T-helper 22 cell (primary cell): ENCODE measurements at regions not wholly inside any gene's neighbourhood (a gene's known extent, or its start where the extent isn't known, plus 50 kb on each side); places are given as distances from the start of the nearest gene placed in this dataset.
"Not testable (repeated sequence)": the region's sequence is repeated elsewhere in the genome, so short reads cannot be mapped to it uniquely, and the experiment has no call there.

Experiments used
- DNase-seq: peaks from one replicate; pipeline ENCODE4 v3.0.0-alpha.2; 2020; ENCODE audit warnings: low read depth

DNA sequence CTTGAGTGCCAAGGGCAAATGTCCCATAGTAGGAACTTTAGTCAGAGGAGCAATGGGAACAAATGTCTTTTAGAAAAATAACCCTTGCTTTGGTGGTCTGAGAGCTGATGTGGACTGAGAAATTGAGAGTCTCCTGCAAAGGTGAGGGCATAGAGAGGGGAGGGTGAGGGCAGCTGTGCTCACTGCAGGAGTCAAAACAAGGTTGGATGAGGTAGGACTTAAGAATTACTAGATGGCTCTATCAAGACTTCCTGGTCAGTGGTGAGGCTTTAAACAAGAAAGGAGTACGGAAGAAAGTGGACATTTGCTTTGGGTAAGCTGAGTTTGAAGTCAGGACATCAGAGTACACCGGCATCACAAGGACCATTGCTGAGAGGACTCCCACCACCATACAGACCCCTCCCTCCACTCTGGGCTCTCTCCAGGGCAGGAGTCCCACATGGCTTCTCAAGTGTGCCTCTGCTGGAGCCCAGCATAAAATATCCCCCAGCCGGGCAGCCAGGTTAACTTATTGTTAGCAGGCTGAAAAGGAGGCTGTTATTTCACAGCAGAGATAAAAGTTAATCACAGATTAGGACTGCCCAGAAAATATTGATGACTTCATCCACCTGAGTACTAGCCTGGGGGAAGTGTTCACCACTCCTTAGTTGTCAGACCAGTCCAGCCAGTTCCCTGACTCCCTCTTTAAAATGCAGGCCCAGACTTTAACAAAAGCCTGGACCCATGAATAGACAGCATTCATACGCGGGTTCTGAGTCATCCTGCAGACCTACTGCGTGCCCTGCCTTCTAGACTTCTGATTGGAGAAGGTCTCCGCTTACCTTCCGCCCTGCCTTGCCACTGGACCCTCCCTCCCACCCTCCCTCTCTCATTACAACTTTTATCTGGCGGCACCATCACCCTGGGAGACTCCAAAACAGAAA lies 167.2 kb downstream of the BCL2L11 start:
- not testable (repeated sequence) for DNase-seq

DNA sequence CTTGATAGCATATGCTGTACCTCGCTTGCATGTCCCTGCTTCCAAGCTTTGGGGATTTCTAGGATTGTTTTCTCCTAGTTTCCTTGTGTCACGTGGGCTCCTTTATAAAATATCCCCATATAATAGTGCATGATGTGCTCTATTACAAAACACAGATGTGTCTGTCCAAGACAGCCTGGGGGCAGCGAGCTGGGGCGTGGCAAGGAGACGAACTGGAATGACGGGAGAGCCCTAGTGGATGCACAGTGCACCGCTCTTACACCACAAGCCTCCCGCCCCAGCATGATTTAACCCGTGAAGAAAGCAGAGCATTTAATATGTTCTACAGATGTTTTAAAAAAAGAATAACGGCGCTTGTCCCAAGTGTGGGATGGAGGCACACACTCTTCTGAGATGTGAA lies 169.7 kb downstream of the BCL2L11 start:
- not testable (repeated sequence) for DNase-seq

DNA sequence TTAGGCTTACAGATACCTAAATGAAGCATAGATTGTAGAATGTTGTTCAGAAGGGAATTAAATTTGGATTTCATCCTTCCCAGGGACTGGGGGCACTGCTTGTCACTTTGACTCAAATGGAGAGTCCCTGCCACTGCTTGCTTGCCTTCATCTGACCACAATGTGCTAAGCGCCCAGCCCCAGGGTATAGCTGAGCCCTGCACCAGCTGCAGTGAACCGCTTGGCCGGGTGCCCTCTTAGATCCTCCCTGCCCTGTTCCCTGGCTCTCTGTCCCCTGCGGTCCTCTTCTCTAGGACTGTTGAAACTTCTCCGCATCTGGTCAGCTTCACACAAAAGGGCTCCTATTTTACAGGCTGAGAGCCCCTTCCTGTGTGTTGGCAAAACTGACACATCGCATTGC lies 170.9 kb downstream of the BCL2L11 start:
- DNase-seq, result not testable (repeated sequence)

DNA sequence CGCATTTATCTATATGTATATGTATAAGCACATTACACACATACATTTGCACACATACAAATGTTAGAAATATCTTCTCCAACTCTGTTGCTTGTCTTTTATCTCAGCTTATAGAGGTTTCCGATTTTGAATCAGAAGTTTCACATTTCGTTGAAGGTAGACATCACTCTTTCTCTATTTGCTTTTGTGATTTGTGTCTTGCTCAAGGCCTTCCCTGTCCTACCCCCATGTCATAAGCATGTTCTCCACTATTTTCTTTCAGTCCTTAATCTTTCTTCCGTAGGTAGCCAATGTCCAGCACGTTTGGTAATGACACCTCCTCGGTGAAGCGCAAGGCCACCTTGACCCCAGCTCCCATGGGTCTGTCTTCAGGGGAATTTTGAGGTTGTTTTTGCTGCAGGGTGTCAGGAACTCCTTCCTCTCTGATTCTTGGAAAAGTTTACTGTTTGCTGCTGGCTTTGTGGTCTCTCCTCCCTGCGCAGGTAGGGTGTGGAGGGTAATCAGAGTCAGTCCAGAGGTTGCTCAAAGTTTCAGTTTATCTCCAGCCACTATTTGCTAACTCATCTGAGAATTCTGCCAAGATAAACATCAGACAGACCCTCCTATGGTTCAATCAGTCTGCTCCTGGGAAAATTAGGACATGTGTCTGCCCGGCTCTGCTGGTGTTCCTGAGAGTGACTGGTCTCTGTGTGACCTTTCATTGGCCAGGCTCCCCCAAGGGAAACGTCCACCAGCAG lies 171.7 kb downstream of the BCL2L11 start:
- not testable (repeated sequence) for DNase-seq

DNA sequence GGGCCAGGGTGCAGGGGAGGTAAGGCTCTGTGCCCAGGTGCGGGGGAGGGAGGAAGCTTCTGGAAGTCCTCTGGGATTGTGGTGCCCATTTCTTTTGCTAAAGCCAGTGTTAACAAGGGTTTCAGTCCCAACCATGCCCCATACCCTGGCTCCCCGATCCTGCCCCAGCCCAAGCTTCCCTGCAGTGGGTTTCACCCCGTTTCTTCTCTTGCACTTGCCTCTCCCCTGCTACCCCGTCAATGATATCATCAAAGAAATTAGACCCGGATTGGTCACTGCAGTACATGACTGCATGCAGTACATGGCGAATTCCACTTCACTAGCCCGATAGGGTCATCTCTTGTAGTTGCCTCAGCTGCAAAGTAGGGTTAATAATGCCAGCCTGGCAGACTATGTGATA lies 174.0 kb downstream of the BCL2L11 start:
- DNase-seq, result not testable (repeated sequence)

DNA sequence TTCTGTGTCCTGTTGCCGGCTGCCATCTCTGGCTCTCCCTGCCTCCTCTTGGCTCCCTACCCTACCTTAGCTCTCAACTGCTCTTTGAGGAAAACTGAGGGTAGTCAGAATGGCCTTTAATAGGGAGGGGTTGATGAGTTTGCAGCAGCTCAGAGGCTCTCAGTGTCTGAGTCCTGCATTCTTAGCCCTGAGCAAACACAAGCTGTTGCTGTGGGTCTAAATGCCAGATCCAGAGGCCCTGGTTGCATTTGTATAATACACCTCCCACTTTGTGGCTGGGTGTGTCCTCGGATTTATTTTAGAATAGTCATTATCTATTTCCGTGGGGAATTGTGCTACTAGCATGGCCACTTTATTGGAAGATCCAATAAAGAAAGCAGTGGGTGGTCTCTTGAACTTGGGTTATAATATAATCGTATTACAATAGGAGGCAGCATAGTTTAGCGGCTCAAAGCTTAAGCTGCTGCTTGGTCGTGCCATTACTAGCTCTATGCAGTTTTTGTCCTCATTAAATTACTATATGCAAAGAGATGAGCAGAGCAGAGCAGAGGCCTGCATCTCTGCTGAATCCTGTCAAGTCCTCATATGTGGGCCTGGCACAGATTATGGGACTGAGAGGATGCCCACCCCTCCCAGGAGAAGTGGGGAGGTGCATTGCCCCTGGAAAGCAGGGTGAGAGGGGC lies 175.5 kb downstream of the BCL2L11 start:
- not testable (repeated sequence) for DNase-seq

DNA sequence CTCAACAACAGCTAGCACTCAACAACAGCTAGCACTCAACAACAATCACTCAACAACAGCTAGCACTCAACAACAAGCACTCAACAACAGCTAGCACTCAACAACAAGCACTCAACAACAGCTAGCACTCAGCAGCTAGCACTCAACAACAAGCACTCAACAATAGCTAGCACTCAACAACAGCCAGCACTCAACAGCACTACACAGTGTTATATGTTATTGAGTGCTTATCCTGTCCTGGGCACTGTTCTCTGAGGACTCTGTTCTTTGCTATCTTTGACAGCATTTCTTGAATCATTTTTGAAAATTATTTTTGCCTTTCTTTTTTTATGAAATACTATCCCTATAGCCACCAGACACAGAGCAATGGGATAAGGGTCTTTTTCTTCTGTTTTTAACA lies 176.4 kb downstream of the BCL2L11 start:
- DNase-seq, result not testable (repeated sequence)

DNA sequence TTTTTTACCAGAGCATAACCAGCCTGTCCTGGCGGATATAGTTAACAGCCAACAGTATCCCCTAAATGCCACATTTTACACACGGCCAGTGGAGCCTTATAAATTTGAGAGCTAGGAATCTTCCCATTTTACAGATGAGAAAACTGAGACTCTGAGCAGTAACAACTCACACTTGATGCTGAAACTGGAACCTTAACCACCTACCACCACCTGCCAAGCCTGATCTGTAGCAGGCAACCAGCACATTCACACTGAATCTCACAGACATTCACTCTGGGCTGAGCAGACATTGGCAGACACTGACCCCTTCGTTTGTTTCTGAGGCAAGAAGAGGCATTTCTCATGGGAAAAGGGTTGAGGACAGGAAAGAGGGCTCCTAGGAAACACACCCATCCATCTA lies 178.2 kb downstream of the BCL2L11 start:
- not testable (repeated sequence) for DNase-seq

DNA sequence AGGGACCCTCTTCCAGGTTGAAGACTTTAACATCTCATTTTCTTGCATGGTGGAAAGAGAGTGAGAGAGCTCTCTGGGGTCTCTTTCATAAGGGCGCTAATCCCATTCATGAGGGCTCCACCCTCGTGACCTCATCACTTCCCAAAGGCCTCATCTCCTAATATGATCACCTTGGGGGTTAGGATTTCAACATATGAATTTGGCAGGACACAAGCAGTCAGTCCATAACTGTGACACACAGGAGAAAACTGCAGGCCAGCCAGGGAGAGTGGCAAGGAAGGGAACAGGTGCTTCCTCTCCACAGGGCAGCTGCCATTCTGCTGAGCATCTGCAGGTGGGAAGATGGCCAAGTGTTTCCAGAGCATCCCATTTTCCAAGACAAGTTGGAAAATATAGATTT lies 178.9 kb downstream of the BCL2L11 start:
- DNase-seq, result not testable (repeated sequence)

DNA sequence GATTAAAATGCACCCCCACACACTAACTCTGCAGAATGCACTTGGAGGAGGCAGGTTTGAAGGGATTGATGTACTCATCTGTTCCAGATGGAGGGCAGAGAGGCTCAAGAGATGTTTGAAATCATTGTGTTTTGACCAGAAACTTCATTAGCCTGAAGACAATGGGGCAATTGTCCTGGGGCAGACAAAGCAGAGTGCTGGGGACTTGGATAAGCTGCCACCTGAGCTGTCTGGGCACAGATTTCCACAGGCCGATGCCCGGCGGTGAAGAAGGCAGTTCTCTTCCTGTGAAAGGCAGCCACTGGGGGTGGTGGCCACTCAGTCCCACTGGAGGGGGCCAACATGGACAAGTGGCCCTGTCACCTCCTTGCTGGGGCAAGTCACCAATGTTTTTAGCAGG lies 181.0 kb downstream of the BCL2L11 start:
- DNase-seq, result not testable (repeated sequence)

DNA sequence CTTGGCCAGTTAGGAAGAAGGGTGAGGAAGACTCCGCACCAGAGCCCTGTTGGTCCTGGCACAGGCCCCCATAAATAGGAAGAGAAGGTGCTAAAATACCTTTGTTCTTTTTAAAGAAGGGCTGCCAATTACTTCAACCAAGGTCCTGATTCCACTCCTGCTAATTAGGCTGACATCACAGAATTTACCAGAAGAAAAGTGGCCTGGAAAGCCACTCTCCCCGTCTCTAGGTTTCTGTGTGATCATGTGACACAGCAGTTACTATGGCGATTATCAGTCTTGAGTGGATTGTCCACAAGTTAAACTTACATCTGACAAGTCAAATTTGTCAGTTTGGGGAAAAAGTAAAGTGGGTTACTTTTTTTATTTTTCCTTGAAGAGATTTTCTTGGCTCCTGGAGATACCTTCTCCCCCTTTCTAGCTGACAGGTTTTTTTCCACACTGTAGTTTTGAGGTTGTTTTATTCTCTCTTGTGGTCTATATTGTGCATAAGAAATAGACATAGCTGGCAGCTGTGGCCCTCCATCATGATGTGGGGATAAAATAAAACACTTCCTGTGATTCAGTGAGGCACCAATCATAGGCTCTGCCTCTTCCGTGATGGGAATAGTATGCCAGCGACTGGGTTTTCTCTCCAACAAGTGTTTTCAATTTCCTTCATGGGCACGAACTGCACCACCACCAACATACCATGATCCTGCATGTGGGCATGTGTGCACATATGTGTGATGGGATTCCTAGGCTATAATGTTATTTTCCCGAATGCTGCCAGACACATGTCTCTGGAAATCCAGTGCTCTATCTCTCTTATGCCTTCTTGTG lies 181.9 kb downstream of the BCL2L11 start:
- DNase-seq, result not testable (repeated sequence)

DNA sequence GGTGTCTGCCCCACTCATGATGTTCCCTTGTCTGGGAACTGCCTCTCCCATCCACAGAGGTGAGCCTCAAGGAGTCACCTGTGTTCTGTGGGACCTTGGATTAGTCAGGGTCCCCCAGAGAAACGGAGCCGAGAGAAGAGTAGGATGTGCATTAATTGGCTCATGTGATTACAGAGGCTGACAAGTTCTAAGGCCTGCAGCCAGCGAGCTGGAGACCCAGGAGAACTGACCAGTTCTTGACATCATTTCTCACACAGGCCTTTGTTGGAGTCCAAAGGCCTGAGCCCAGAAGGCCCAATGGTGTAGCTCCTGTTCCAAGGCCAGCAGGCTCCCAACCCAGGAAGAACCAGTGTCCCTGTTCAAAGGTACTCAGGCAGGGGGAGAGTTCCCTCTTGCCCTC lies 186.6 kb downstream of the BCL2L11 start:
- not testable (repeated sequence) for DNase-seq

DNA sequence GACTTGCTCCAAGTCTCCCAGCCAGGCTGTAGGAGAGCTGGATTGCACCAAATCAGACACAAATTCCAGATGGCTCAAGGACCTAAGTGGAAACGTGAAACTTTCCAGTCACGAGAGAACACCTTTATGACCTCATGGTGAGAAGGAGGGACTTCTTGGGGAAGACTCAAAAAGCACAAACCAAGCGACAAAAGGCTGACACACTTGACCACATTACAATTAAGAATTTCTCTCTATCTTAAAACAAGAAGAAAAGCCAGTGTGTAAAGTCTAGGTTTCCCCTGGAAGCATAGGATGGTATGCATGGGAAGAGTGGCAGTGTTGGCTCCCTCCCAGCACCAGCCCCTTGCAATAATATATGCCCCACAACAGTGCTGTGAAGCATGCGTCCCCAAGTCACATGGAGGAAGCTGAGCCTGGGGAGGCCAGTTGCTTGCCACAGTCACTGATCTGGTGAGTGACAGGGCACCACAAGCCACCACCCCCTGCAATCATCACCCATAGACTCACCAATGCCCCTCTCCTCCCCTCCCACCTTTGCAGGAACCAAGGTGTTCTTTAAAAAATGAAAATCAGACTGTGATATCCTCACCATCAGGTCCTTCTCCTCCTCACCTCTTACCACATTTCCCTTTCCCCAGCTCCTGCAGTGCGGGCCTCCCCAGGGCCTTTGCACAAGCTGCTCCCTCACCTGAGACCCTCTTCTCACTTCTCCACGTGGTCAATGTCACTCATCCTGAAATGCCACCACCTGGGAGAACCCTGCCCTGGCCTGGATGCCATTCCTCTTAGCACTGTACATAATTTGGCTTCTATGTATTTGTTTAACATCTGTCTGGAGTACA lies 188.7 kb downstream of the BCL2L11 start:
- DNase-seq, result not testable (repeated sequence)

DNA sequence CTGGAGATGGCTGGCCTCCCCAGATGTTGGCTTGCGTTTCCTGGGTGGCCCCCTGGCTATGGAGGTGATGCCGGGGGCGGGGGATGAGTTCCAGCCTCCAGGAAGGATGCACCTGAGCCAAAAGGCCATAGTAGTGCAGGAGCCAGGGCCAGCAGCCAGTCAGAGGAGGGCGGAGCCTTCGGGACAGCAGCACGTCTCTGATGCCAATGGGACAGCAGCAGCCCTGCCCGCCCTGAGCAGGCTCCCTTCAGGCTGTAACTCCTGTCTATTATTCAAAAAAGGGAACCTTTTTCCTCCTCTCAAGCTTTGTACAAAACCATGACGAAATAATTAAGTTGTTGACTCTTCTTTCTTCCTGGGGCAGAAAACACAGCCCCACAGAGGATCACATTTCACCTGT lies 189.7 kb downstream of the BCL2L11 start:
- DNase-seq, result not testable (repeated sequence)

DNA sequence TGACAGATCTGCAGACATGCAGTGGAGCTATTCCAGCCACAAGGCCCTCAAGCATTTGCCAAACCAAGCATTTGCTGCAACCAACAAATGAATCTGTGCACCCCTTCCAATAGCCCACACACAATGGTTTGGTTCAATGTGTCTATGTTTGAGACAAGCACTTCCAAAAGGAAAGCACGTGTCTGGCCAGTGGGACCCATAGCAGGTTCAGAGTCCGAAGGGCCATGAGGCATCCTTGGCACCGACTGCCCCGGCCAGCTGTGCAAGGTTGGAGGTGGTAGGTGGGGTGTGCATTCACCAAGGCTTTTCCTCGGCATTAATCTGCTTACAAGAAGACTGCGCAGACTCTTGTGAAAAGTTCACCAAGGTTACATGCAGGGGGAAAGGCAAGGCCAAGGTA lies 190.9 kb downstream of the BCL2L11 start:
- DNase-seq, result not testable (repeated sequence)

DNA sequence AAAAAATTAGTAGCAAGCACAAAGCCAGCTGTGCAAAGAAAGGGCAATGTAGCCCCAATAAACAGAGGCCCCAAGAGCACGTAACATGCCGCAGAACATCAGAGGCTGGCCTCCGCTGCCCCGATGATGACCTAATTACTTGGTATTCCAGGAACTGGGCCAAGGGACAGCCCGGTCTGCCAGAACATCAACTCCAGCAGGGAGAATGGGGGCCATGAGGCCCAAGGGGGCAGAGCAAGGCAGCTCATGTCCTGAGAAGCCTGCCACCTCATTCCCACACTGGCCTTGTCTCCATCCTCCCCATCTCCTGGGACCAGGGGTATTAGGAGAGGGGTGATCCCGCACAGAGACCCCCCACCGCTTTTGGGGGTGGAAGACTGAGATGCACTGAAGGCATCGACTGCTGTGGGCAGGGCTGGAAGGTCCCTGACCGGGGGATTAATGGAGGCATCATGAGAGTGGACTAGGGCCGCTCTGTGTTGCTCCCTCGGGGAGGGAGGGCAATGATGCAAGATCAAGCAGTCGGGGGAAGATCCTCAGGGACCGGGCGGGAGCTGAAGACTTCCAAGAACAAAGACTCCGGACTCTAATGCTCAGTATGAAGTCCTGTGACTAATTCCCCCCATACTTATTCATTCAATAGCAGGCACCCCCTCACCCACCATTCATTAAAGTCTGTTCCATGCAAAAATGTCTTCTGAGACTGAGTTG lies 192.3 kb downstream of the BCL2L11 start:
- not testable (repeated sequence) for DNase-seq

DNA sequence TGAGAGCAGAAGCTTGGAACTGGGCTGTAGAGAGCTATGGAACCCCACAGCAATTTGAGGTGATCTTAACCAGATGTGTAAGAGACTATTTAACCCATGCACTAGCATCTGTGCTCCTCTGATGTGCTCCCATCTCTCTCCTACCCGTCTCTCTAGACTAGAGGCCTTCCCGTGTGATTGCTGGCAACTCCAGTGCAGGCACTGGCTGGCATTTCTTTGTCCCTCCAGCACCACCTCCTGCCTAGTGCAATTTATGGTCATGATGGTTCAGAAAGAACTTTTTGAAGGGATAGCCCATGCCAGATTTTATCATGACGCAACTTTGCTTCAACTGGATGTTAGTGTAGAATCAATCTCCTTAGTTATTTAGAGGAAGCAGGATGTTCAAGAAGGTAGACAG lies 193.0 kb downstream of the BCL2L11 start:
- not testable (repeated sequence) for DNase-seq

DNA sequence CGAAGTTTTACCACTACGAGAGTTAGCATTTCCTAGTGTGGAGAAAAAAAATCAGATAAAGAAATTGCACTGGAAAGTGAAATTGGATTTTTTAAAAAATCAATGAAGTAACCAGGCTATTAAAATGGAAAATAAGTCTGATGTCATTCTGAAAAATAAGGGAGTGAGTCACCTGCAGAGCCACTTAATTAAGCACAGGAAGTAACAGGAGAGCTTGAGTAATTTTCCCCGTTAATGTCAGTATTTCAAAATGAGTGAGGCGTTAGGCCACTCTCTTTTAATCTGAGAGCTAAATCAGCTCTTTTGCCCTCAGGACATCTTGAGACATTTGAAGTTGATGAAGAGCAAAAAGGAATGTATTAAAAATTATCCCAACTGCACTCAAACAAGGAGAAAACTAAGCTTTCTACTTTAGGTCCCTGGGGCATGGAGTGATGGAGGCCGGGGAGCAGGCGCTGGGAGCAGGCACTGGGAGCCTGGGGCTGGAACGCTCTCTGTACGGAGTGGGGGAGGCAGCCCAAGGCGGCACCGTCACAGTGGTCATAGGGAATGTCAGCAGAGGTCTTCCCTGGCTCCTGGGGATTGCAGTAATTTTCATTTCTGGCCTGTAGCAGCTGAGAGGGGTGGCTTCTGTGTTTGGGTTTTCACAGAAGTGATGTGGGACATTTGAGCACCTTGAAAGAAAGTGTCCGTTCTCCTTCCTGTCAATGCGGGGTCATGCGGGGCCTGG lies 194.6 kb downstream of the BCL2L11 start:
- not testable (repeated sequence) for DNase-seq

DNA sequence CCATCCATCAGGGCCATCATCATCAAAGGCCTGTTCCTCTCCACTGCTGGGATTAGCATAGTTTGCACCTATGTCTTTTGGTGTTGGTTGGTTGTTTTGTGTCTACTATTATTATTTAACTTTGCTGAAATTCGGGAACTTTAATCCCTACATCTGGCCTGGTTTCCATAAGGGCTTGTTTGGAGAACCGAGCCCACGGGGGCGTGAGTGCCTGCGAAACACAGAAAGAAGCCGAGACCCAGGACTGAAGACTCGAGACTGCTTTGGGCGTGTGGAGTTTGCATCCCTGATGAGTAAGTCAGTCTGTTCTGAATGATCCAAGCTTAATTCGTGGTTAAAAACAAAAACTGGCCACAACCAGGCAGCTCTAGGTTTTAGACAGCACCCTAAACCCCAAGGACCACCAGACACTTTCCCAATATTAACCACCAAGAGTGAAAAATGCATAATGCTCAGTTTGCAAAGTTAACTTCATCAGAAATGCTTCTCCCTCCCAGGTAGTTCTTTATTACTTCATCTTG lies 195.6 kb downstream of the BCL2L11 start:
- not testable (repeated sequence) for DNase-seq
